Nephron progenitor cell (in vitro differentiated cells): ENCODE measurements at regions not wholly inside any gene's neighbourhood (a gene's known extent, or its start where the extent isn't known, plus 50 kb on each side); places are given as distances from the start of the nearest gene placed in this dataset.

Experiments
- DNase-seq: peaks from one replicate; pipeline ENCODE4 v3.0.0; 2021
- H3K27ac Mint-ChIP-seq: 2 replicates; pipeline ENCODE4 v1.8.0; 2021; ENCODE audit warnings: mild to moderate bottlenecking, moderate library complexity, mixed read lengths
- H3K27me3 Mint-ChIP-seq: 2 replicates; pipeline ENCODE4 v1.8.0; 2021; ENCODE audit warnings: mild to moderate bottlenecking, low read depth, mixed read lengths; ENCODE audit not compliant: poor library complexity
- H3K36me3 Mint-ChIP-seq: 2 replicates; pipeline ENCODE4 v1.8.0; 2021; ENCODE audit warnings: low read depth, mixed read lengths
- H3K4me1 Mint-ChIP-seq: 2 replicates; pipeline ENCODE4 v1.8.0; 2021; ENCODE audit warnings: mixed read lengths
- H3K4me3 Mint-ChIP-seq: 2 replicates; pipeline ENCODE4 v1.8.0; 2021; ENCODE audit warnings: mild to moderate bottlenecking, moderate library complexity, mixed read lengths
- H3K9me3 Mint-ChIP-seq: 2 replicates; pipeline ENCODE4 v1.8.0; 2021; ENCODE audit warnings: mild to moderate bottlenecking, moderate library complexity, mixed read lengths
- TF ChIP-seq, protein P1 (sequence below): fragments of 200-600 bp; sonication (generic); IDR thresholded peaks from 2 replicates; pipeline ENCODE4 v1.5.0; 2021; ENCODE audit warnings: antibody characterized with exemption

DNA sequence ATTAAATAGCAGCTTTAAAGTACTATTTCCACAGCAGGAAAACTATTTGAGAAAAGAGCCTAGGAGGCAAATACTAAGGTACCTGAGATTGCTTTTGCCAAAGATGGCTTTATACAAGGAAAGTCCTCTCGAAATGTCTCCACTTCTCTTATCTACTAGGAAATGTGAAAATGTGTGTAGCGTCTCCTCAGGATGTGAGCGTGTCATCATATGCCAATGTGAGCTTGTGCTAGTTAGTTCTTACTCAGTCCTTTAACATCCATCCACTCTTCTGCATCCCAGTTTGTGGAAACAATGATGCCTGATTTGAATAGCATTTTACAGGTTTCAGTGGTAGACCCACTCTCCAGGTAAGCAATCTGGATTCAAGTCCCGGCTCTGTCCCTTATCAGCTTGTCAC, 421.0 kb downstream of the DYNC2H1 start:
- no peak overlapping the region for H3K27ac Mint-ChIP-seq
- TF ChIP-seq, protein P1, sequence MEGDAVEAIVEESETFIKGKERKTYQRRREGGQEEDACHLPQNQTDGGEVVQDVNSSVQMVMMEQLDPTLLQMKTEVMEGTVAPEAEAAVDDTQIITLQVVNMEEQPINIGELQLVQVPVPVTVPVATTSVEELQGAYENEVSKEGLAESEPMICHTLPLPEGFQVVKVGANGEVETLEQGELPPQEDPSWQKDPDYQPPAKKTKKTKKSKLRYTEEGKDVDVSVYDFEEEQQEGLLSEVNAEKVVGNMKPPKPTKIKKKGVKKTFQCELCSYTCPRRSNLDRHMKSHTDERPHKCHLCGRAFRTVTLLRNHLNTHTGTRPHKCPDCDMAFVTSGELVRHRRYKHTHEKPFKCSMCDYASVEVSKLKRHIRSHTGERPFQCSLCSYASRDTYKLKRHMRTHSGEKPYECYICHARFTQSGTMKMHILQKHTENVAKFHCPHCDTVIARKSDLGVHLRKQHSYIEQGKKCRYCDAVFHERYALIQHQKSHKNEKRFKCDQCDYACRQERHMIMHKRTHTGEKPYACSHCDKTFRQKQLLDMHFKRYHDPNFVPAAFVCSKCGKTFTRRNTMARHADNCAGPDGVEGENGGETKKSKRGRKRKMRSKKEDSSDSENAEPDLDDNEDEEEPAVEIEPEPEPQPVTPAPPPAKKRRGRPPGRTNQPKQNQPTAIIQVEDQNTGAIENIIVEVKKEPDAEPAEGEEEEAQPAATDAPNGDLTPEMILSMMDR = no peak
- no peaks in the 10 kb centered on the region for H3K4me1 Mint-ChIP-seq

DNA sequence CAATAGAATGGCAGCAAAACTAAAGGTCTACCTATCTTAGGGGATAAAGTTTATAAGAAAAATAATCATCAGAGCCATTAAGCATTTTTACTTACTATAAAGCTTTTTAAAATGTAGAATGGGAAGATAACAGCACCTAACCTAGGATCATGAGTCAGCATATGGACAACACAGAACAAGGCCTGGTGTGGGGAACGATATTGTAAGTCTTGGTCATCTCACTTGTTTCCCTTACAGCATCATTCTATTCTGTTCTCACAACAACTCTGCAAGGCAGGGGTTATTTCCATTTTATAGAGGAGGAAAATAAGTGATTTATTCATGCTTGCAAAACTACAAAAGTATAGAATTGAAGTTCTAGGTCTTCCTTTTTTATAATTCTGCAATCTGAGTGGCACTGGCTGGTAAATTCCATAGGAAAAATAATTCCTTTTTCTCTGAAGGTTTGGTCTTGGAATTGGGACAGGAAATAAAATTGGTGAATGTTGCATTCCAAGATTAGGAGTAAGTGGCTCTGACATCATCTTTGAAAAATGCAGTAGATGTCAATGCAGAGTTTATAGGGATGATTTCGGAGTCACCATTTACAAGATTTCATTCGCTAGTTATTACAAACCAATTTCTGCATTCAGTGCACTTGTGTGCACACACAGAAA, 423.0 kb downstream of the DYNC2H1 start:
- H3K36me3 Mint-ChIP-seq = no peaks in the 10 kb centered on the region
- no peak for DNase-seq
- peaks cover 2% of the 10 kb centered on the region for H3K27me3 Mint-ChIP-seq
- no peak overlapping the region for H3K27ac Mint-ChIP-seq
- TF ChIP-seq, protein P1 = no peak
- no peak overlapping the region for H3K4me3 Mint-ChIP-seq
- H3K4me1 Mint-ChIP-seq = peaks cover 12% of the 10 kb centered on the region
- no peaks in the 10 kb centered on the region for H3K9me3 Mint-ChIP-seq

More for the DNA sequence above, 421.0 kb downstream of the DYNC2H1 start:
- H3K27me3 Mint-ChIP-seq = peaks cover 6% of the 10 kb centered on the region
- no peaks in the 10 kb centered on the region for H3K9me3 Mint-ChIP-seq
- H3K4me3 Mint-ChIP-seq = no peak overlapping the region
- H3K36me3 Mint-ChIP-seq = no peaks in the 10 kb centered on the region
- DNase-seq = no peak

DNA sequence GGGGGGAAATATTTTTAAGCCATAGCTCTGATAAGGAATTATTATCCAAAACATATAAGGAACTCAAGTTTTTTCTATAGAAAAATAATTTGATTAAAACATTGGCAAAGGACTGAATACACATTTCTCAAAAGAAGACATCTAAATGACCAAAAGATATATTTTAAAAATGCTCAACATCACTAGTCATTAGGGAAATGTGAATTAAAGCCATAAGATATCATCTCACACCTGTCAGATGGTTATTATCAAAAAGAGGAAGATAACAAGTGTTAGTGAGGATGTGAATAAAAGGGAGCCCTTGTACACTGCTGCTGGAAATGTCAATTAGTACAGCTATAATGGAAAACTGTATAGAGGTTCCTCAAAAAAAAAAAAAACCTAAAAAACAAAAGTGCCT, 425.0 kb downstream of the DYNC2H1 start:
- DNase-seq = no peak
- Mint-ChIP-seq H3K36me3 (no peaks in the 10 kb centered on the region), H3K27ac (no peak overlapping the region), H3K4me3 (no peak overlapping the region), H3K9me3 (no peaks in the 10 kb centered on the region), H3K27me3 (peaks cover 6% of the 10 kb centered on the region), H3K4me1 (peaks cover 18% of the 10 kb centered on the region)
- TF ChIP-seq, protein P1 = no peak

DNA sequence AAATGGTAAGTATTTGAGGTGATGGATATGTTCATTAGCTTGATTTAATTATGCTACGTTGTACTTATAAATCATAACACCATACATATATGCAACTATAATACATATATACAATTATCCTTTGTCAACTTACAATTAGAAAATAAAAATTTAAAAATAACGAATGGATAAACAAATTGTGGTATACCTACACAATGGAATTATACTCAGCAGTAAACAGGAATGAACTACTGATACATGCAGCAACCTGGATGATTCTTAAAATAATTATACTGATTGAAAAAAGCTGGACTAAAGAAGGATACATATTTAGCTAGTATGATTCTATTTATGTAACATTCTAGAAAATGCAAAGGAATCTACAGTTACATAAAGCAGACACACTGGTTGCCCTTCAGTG, 425.7 kb downstream of the DYNC2H1 start:
- Mint-ChIP-seq H3K4me3 (no peak overlapping the region), H3K27me3 (peaks cover 6% of the 10 kb centered on the region), H3K27ac (no peak overlapping the region), H3K4me1 (peaks cover 18% of the 10 kb centered on the region), H3K9me3 (no peaks in the 10 kb centered on the region), H3K36me3 (no peaks in the 10 kb centered on the region)
- TF ChIP-seq, protein P1 = no peak
- no peak for DNase-seq

DNA sequence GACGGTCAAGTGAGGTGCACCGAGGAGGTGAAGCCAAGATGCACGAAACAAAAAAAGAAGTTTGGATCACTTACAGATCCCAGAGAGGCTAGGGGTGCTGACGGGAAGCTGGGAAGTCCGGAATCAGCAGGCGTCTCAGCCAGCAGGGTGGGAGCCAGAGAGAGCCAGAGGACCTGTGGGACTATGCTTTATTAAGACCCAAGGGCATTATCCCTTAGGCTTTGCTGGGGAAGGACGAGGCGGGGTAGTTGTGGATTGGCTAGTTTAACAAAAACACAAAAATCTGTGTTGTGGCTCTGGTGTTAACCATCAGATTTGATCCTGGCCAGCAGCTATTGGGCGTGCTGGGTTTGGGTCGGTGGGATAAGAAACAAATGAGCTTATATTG, 427.1 kb downstream of the DYNC2H1 start:
- H3K4me3 Mint-ChIP-seq = no peak overlapping the region
- H3K4me1 Mint-ChIP-seq = peaks cover 18% of the 10 kb centered on the region
- peaks cover 10% of the 10 kb centered on the region for H3K9me3 Mint-ChIP-seq
- H3K36me3 Mint-ChIP-seq = no peaks in the 10 kb centered on the region
- TF ChIP-seq, protein P1 = no peak
- no peak for DNase-seq
- peaks cover 6% of the 10 kb centered on the region for H3K27me3 Mint-ChIP-seq
- peak overlapping the region; percentile 40 for H3K27ac Mint-ChIP-seq

DNA sequence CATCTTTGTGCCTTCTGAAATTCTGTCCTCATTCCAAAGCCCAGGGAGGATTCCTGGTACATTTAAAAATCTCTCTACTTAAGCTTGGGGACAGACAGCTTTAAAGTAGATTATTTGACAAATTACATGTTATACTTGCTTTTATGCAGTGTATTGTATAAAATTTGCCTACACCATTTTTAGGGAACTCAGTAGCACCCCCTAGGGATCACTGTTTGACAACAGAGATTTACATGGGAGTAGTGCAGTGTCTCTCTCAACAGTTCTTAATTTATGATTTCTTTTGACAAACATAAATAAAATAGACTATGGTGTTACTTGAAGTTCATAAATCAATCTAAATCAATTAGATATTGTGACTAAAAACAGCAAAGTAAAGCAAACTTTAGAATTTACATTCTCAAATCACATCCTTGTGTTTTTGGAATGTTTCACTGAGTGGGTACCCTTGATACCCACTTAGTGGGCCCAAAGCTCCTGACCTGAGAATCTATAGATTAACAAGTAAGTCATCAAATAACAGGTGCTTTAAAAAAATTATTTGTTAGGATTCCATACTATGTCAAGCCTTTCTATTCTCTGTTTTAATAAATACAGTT, 428.8 kb downstream of the DYNC2H1 start:
- TF ChIP-seq, protein P1 = peak; percentile 28
- DNase-seq = no peak
- H3K36me3 Mint-ChIP-seq = no peaks in the 10 kb centered on the region
- H3K4me1 Mint-ChIP-seq = peaks cover 18% of the 10 kb centered on the region
- H3K27me3 Mint-ChIP-seq = peaks cover 6% of the 10 kb centered on the region
- H3K4me3 Mint-ChIP-seq = no peak overlapping the region
- peaks cover 16% of the 10 kb centered on the region for H3K9me3 Mint-ChIP-seq
- no peak overlapping the region for H3K27ac Mint-ChIP-seq
